ENCODE measurements at regions not wholly inside any gene's neighbourhood (a gene's known extent, or its start where the extent isn't known, plus 50 kb on each side); places are given as distances from the start of the nearest gene placed in this dataset.
"Not testable (repeated sequence)": the region's sequence is repeated elsewhere in the genome, so short reads cannot be mapped to it uniquely, and the experiment has no call there.

- H3K14ac ChIP-seq (ENCODE audit: low read length); H3K9me3 ChIP-seq (replicated peaks in 1 of 2; ENCODE audit: control insufficient read depth in 2 of 2, insufficient read depth in 1 of 2, low read depth in 1 of 2, low read length in 2 of 2); H3K79me1 ChIP-seq (ENCODE audit: low read depth, low read length); H3K23ac ChIP-seq (ENCODE audit: low read depth, low read length, poor library complexity); H3K27me3 ChIP-seq (ENCODE audit: control insufficient read depth in 3 of 3, insufficient read depth in 3 of 3, low read depth in 1 of 3, low read length in 3 of 3); H3K36me3 ChIP-seq (replicated peaks in 1 of 2; ENCODE audit: control insufficient read depth in 2 of 2, insufficient read depth in 2 of 2, low read length in 2 of 2); H3K27ac ChIP-seq (replicated peaks; ENCODE audit: low read length); H3K18ac ChIP-seq (ENCODE audit: low read length); H3K4ac ChIP-seq (ENCODE audit: low read length); H2BK12ac ChIP-seq (ENCODE audit: low read length); H3K9ac ChIP-seq (ENCODE audit: low read depth, low read length, poor library complexity); H3K4me1 ChIP-seq (ENCODE audit: control insufficient read depth in 2 of 2, insufficient read depth in 1 of 2, low read depth in 1 of 2, low read length in 2 of 2); H2BK15ac ChIP-seq (ENCODE audit: low read length); H2AFZ ChIP-seq (ENCODE audit: low read length); H2AK5ac ChIP-seq (ENCODE audit: low read depth, low read length); H4K91ac ChIP-seq (ENCODE audit: low read depth, low read length, poor library complexity); H2BK5ac ChIP-seq (ENCODE audit: low read length); H4K8ac ChIP-seq (ENCODE audit: low read depth, low read length); H3K4me3 ChIP-seq (ENCODE audit: low read length in 2 of 2); DNase-seq (ENCODE audit: low spot score); H3K4me2 ChIP-seq (ENCODE audit: insufficient read depth, low read length, poor library complexity, severe bottlenecking); H2BK120ac ChIP-seq (ENCODE audit: low read depth, low read length): not testable (repeated sequence)
Measured at GRCh38 chr9:42349181-42349580, 165.7 kb downstream of the SPATA31A6 start.

GRCh38 chr9:42350412-42350811 is 167.0 kb downstream of the SPATA31A6 start:
- not testable (repeated sequence) for H3K4me1 ChIP-seq (ENCODE audit: control insufficient read depth in 2 of 2, insufficient read depth in 1 of 2, low read depth in 1 of 2, low read length in 2 of 2); H2AFZ ChIP-seq (ENCODE audit: low read length); DNase-seq (ENCODE audit: low spot score); H3K4ac ChIP-seq (ENCODE audit: low read length); H3K27ac ChIP-seq (replicated peaks; ENCODE audit: low read length); H3K79me1 ChIP-seq (ENCODE audit: low read depth, low read length); H3K9me3 ChIP-seq (replicated peaks in 1 of 2; ENCODE audit: control insufficient read depth in 2 of 2, insufficient read depth in 1 of 2, low read depth in 1 of 2, low read length in 2 of 2); H4K91ac ChIP-seq (ENCODE audit: low read depth, low read length, poor library complexity); H2BK15ac ChIP-seq (ENCODE audit: low read length); H3K14ac ChIP-seq (ENCODE audit: low read length); H3K36me3 ChIP-seq (replicated peaks in 1 of 2; ENCODE audit: control insufficient read depth in 2 of 2, insufficient read depth in 2 of 2, low read length in 2 of 2); H4K8ac ChIP-seq (ENCODE audit: low read depth, low read length); H3K4me2 ChIP-seq (ENCODE audit: insufficient read depth, low read length, poor library complexity, severe bottlenecking); H3K4me3 ChIP-seq (ENCODE audit: low read length in 2 of 2); H2BK5ac ChIP-seq (ENCODE audit: low read length); H2BK12ac ChIP-seq (ENCODE audit: low read length); H2BK120ac ChIP-seq (ENCODE audit: low read depth, low read length); H3K9ac ChIP-seq (ENCODE audit: low read depth, low read length, poor library complexity); H3K27me3 ChIP-seq (ENCODE audit: control insufficient read depth in 3 of 3, insufficient read depth in 3 of 3, low read depth in 1 of 3, low read length in 3 of 3); H2AK5ac ChIP-seq (ENCODE audit: low read depth, low read length); H3K23ac ChIP-seq (ENCODE audit: low read depth, low read length, poor library complexity); H3K18ac ChIP-seq (ENCODE audit: low read length)
- no CpG with 5 or more reads among the region's 2 CpGs for WGBS, 2 donors (ENCODE audit: extremely low coverage in 2 of 2, insufficient read length in 2 of 2, insufficient replicate concordance in 1 of 2)

- H2BK5ac ChIP-seq (ENCODE audit: low read length); H3K4me1 ChIP-seq (ENCODE audit: control insufficient read depth in 2 of 2, insufficient read depth in 1 of 2, low read depth in 1 of 2, low read length in 2 of 2); H4K8ac ChIP-seq (ENCODE audit: low read depth, low read length); H2BK120ac ChIP-seq (ENCODE audit: low read depth, low read length); H2BK15ac ChIP-seq (ENCODE audit: low read length); H3K23ac ChIP-seq (ENCODE audit: low read depth, low read length, poor library complexity); H2AFZ ChIP-seq (ENCODE audit: low read length); H3K9ac ChIP-seq (ENCODE audit: low read depth, low read length, poor library complexity); H3K4ac ChIP-seq (ENCODE audit: low read length); H3K14ac ChIP-seq (ENCODE audit: low read length); H3K4me3 ChIP-seq (ENCODE audit: low read length in 2 of 2); H4K91ac ChIP-seq (ENCODE audit: low read depth, low read length, poor library complexity); H3K9me3 ChIP-seq (replicated peaks in 1 of 2; ENCODE audit: control insufficient read depth in 2 of 2, insufficient read depth in 1 of 2, low read depth in 1 of 2, low read length in 2 of 2); H3K27ac ChIP-seq (replicated peaks; ENCODE audit: low read length); H2AK5ac ChIP-seq (ENCODE audit: low read depth, low read length); DNase-seq (ENCODE audit: low spot score); H3K79me1 ChIP-seq (ENCODE audit: low read depth, low read length); H3K18ac ChIP-seq (ENCODE audit: low read length); H3K36me3 ChIP-seq (replicated peaks in 1 of 2; ENCODE audit: control insufficient read depth in 2 of 2, insufficient read depth in 2 of 2, low read length in 2 of 2); H3K27me3 ChIP-seq (ENCODE audit: control insufficient read depth in 3 of 3, insufficient read depth in 3 of 3, low read depth in 1 of 3, low read length in 3 of 3); H2BK12ac ChIP-seq (ENCODE audit: low read length): not testable (repeated sequence)
- peak overlapping the region; percentile 43 for H3K4me2 ChIP-seq (ENCODE audit: insufficient read depth, low read length, poor library complexity, severe bottlenecking)
- no CpG with 5 or more reads among the region's 40 CpGs for whole genome bisulfite sequencing, 2 donors (ENCODE audit: extremely low coverage in 2 of 2, insufficient read length in 2 of 2, insufficient replicate concordance in 1 of 2)
Measured at GRCh38 chr9:42357604-42358373, 174.3 kb downstream of the SPATA31A6 start.

GRCh38 chr9:42358626-42359247 is 175.3 kb downstream of the SPATA31A6 start:
- H2BK15ac ChIP-seq (ENCODE audit: low read length); H3K27ac ChIP-seq (replicated peaks; ENCODE audit: low read length); H3K18ac ChIP-seq (ENCODE audit: low read length); H3K36me3 ChIP-seq (replicated peaks in 1 of 2; ENCODE audit: control insufficient read depth in 2 of 2, insufficient read depth in 2 of 2, low read length in 2 of 2); DNase-seq (ENCODE audit: low spot score); H3K9me3 ChIP-seq (replicated peaks in 1 of 2; ENCODE audit: control insufficient read depth in 2 of 2, insufficient read depth in 1 of 2, low read depth in 1 of 2, low read length in 2 of 2); H3K14ac ChIP-seq (ENCODE audit: low read length); H3K79me1 ChIP-seq (ENCODE audit: low read depth, low read length); H3K4me3 ChIP-seq (ENCODE audit: low read length in 2 of 2); H2BK120ac ChIP-seq (ENCODE audit: low read depth, low read length); H3K23ac ChIP-seq (ENCODE audit: low read depth, low read length, poor library complexity); H2BK5ac ChIP-seq (ENCODE audit: low read length); H4K8ac ChIP-seq (ENCODE audit: low read depth, low read length); H4K91ac ChIP-seq (ENCODE audit: low read depth, low read length, poor library complexity); H3K4me2 ChIP-seq (ENCODE audit: insufficient read depth, low read length, poor library complexity, severe bottlenecking); H3K4me1 ChIP-seq (ENCODE audit: control insufficient read depth in 2 of 2, insufficient read depth in 1 of 2, low read depth in 1 of 2, low read length in 2 of 2); H2AFZ ChIP-seq (ENCODE audit: low read length); H3K27me3 ChIP-seq (ENCODE audit: control insufficient read depth in 3 of 3, insufficient read depth in 3 of 3, low read depth in 1 of 3, low read length in 3 of 3); H2AK5ac ChIP-seq (ENCODE audit: low read depth, low read length); H3K4ac ChIP-seq (ENCODE audit: low read length); H3K9ac ChIP-seq (ENCODE audit: low read depth, low read length, poor library complexity); H2BK12ac ChIP-seq (ENCODE audit: low read length): not testable (repeated sequence)
- no CpG with 5 or more reads among the region's 2 CpGs for WGBS, 2 donors (ENCODE audit: extremely low coverage in 2 of 2, insufficient read length in 2 of 2, insufficient replicate concordance in 1 of 2)

Measured in neuronal stem cell (in vitro differentiated cells).